Left lung (tissue), 4 donors: ENCODE measurements at regions not wholly inside any gene's neighbourhood (a gene's known extent, or its start where the extent isn't known, plus 50 kb on each side); places are given as distances from the start of the nearest gene placed in this dataset.

ENCODE experiments used
- ATAC-seq: fragments of 200-7000 bp; cut with Tn5 transposase; one replicate; pipeline ENCODE4 v1.9.1; 2020; ENCODE audit warnings: moderate library complexity
- DNase-seq, 4 donors: peaks; one replicate each; pipeline ENCODE4 v3.0.0-alpha.2; 2013 to 2020
- H3K27ac ChIP-seq, 2 donors: fragments of 200-600 bp; sonication (generic) in 1 of 2; one replicate each; pipeline versions ENCODE4 v1.5.0 to v1.8.0; 2020 to 2021
- H3K27me3 ChIP-seq, 2 donors: fragments of 200-600 bp; sonication (generic) in 1 of 2; one replicate each; pipeline versions ENCODE4 v1.5.0 to v1.8.0; 2020 to 2021
- H3K36me3 ChIP-seq, 2 donors: fragments of 200-600 bp; sonication (generic) in 1 of 2; one replicate each; pipeline versions ENCODE4 v1.5.0 to v1.8.0; 2020 to 2021
- H3K4me1 ChIP-seq, 2 donors: fragments of 200-600 bp; one replicate each; pipeline ENCODE4 v1.8.0; 2021
- H3K4me3 ChIP-seq, 2 donors: fragments of 200-600 bp; sonication (generic) in 1 of 2; one replicate each; pipeline versions ENCODE4 v1.5.0 to v1.8.0; 2020 to 2021; ENCODE audit warnings: mild to moderate bottlenecking in 1 of 2
- H3K9me3 ChIP-seq, 2 donors: fragments of 200-600 bp; sonication (generic) in 1 of 2; one replicate each; pipeline versions ENCODE4 v1.5.0 to v1.8.0; 2020 to 2021
- CTCF ChIP-seq, 2 donors: fragments of 200-600 bp; sonication (generic) in 1 of 2; IDR thresholded peaks; one replicate each; pipeline versions ENCODE4 v1.5.0 to v1.8.0; 2021; ENCODE audit warnings: antibody characterized with exemption in 2 of 2
- intact Hi-C, 2 donors: fragments of 100-400 bp; cut with DNase I; formaldehyde crosslinking; loops; one replicate each; pipeline versions ENCODE4 v1.11.2 to v1.14.2; 2022
- donor health status: DM: no; HTN: yes; CAD: no.
- donor health status: DM: no; HTN: no; CAD: no.

GRCh38 chr5:67294266-67294938 is 97.8 kb upstream of the CD180 start:
- DNase-seq (no peak), ATAC-seq (no peak)
- H3K27me3 ChIP-seq: no peaks in the 10 kb centered on the region
- intact Hi-C loops: no loop called here
- H3K36me3 ChIP-seq: no peaks in the 10 kb centered on the region
- no peak overlapping the region for H3K27ac ChIP-seq
- no peak for TF ChIP-seq CTCF (IDR thresholded peaks at IDR 0.05)
- no peak overlapping the region for H3K4me3 ChIP-seq
- H3K4me1 ChIP-seq: peaks cover 0 to 5% of the 10 kb centered on the region in 2 donors
- no peaks in the 10 kb centered on the region for H3K9me3 ChIP-seq

DNA sequence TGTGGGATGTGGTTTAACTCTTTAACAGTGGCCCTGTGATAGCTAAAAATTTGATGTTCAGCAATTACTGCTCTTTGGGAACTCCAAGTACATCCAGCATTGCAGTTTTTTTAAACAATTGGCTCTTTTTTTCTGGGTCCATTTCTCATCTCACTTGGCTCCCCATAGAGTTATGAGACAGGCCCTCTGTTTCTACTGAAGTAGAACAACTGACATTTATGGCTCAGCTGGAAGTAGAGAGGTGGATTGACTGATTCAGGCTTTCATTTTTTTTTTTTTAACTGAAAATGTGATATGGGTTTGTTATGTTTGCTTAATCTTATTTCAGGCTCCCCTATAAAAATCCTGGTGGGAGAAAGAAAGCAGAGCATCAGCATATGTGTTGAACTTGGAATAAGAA is 96.6 kb upstream of the CD180 start:
- DNase-seq (no peak), ATAC-seq (no peak)
- H3K4me3 ChIP-seq: no peak overlapping the region
- H3K4me1 ChIP-seq: peaks cover 0 to 10% of the 10 kb centered on the region in 2 donors
- no peaks in the 10 kb centered on the region for H3K27me3 ChIP-seq
- H3K27ac ChIP-seq: no peak overlapping the region
- TF ChIP-seq CTCF (IDR thresholded peaks at IDR 0.05): no peak
- intact Hi-C loops: no loop called here
- H3K36me3 ChIP-seq: no peaks in the 10 kb centered on the region
- H3K9me3 ChIP-seq: no peaks in the 10 kb centered on the region

- H3K27me3 ChIP-seq: no peaks in the 10 kb centered on the region
- H3K36me3 ChIP-seq: no peaks in the 10 kb centered on the region
- H3K9me3 ChIP-seq: no peaks in the 10 kb centered on the region
- intact Hi-C loops: no loop called here
- peaks cover 0 to 19% of the 10 kb centered on the region in 2 donors for H3K4me1 ChIP-seq
- ATAC-seq (no peak), DNase-seq (no peak)
- TF ChIP-seq CTCF (IDR thresholded peaks at IDR 0.05): no peak
- no peak overlapping the region for H3K4me3 ChIP-seq
- H3K27ac ChIP-seq: peak overlapping the region in 1 of 2 donors; percentile 17
Observed at GRCh38 chr5:67292201-67292940, 95.8 kb upstream of the CD180 start.

DNA sequence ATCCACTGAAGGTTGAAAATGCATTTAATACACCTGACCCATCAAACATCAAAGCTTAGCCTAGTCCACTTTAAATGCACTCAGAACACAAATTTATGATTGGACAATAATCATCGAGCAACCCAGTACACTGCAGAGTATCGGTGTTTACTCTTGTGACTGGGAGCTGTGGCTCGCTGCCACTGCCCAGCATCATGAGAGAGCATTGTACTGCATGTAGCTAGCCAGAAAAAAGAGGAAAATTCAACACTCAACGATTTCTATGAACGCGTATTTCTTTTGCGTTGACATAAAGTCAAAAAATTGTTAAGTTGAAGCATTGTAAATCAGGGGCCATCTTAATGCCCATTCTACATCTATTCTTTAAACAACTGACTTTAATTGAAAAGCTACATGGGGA is 95.1 kb upstream of the CD180 start:
- H3K9me3 ChIP-seq: no peaks in the 10 kb centered on the region
- peak overlapping the region in 1 of 2 donors; percentile 30 for H3K27ac ChIP-seq
- ATAC-seq: no peak
- no peaks in the 10 kb centered on the region for H3K36me3 ChIP-seq
- H3K4me1 ChIP-seq: peaks cover 0 to 21% of the 10 kb centered on the region in 2 donors
- intact Hi-C loops: no loop called here
- no peak for TF ChIP-seq CTCF (IDR thresholded peaks at IDR 0.05)
- no peaks in the 10 kb centered on the region for H3K27me3 ChIP-seq
- no peak for DNase-seq
- H3K4me3 ChIP-seq: no peak overlapping the region

DNA sequence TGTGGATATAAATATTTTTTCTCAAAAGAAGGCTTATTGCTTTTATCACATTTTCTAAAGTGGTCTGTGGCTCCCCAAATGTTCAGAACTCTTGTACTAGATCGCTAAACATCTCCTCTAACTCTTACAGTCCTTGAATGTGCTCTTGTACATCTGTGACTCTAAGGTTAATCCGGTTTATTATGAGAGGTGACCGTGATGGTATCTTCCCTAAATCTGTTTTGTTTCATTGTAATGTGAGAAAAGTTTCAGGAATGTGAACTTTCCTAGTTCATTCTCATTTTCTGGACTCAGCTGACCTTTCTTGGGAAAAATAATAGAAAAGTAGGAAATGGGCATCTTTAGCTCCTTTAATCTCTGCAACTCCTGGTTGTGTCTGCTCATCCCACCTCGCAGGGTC is 94.5 kb upstream of the CD180 start:
- intact Hi-C loops: no loop called here
- H3K27ac ChIP-seq: peak overlapping the region; percentile 8 to 30

More for the DNA sequence above, 94.5 kb upstream of the CD180 start:
- ATAC-seq (no peak), DNase-seq (no peak)
- H3K9me3 ChIP-seq: no peaks in the 10 kb centered on the region
- no peaks in the 10 kb centered on the region for H3K36me3 ChIP-seq
- no peak overlapping the region for H3K4me3 ChIP-seq
- H3K27me3 ChIP-seq: no peaks in the 10 kb centered on the region
- TF ChIP-seq CTCF (IDR thresholded peaks at IDR 0.05): no peak
- H3K4me1 ChIP-seq: peaks cover 0 to 24% of the 10 kb centered on the region in 2 donors
